IgD-negative memory B cell (primary cell): ENCODE measurements at regions not wholly inside any gene's neighbourhood (a gene's known extent, or its start where the extent isn't known, plus 50 kb on each side); places are given as distances from the start of the nearest gene placed in this dataset.

Source experiments
- H3K27ac Mint-ChIP-seq, 3 donors: one replicate each; pipeline ENCODE4 v1.8.0; 2020 to 2022; ENCODE audit warnings: mild to moderate bottlenecking in 3 of 3, mixed read lengths in 3 of 3, moderate library complexity in 1 of 3
- H3K27me3 Mint-ChIP-seq: one replicate; pipeline ENCODE4 v1.8.0; 2021; ENCODE audit warnings: mixed read lengths
- H3K36me3 Mint-ChIP-seq: one replicate; pipeline ENCODE4 v1.8.0; 2020; ENCODE audit warnings: mild to moderate bottlenecking, mixed read lengths
- H3K4me1 Mint-ChIP-seq, 3 donors: one replicate each; pipeline ENCODE4 v1.8.0; 2020 to 2022; ENCODE audit warnings: mixed read lengths in 3 of 3, mild to moderate bottlenecking in 1 of 3
- H3K4me3 Mint-ChIP-seq, 4 donors: one replicate each; pipeline ENCODE4 v1.8.0; 2020 to 2022; ENCODE audit warnings: mild to moderate bottlenecking in 4 of 4, mixed read lengths in 4 of 4, moderate library complexity in 3 of 4
- H3K9me3 Mint-ChIP-seq, 3 donors: one replicate each; pipeline ENCODE4 v1.8.0; 2020 to 2021; ENCODE audit warnings: mixed read lengths in 3 of 3, mild to moderate bottlenecking in 1 of 3

DNA sequence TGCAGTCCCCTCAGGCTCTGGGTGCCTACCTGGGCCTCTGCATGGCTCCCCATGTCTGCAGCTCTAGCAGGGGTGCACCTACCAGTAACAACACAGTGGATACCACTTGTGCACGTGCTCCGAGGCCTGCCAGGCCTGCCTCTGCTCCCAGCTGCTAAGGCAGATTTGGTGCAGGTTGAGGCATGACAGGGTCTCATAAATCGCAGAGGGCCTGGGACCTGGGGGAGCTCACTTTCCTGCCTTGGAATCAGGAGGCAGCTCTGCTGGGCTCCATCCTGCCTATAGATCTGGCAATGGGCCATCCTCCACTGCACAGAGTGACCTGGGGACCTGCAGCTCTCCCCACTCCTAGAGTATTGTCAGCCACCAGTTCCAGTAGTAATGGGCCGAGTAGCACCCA is 121.9 kb upstream of the CXCL14 start:
- H3K27me3 Mint-ChIP-seq, result no peaks in the 10 kb centered on the region
- H3K4me1 Mint-ChIP-seq, result no peaks in the 10 kb centered on the region
- no peaks in the 10 kb centered on the region for H3K36me3 Mint-ChIP-seq
- no peak overlapping the region for H3K4me3 Mint-ChIP-seq
- H3K27ac Mint-ChIP-seq, result no peak overlapping the region
- no peaks in the 10 kb centered on the region for H3K9me3 Mint-ChIP-seq

DNA sequence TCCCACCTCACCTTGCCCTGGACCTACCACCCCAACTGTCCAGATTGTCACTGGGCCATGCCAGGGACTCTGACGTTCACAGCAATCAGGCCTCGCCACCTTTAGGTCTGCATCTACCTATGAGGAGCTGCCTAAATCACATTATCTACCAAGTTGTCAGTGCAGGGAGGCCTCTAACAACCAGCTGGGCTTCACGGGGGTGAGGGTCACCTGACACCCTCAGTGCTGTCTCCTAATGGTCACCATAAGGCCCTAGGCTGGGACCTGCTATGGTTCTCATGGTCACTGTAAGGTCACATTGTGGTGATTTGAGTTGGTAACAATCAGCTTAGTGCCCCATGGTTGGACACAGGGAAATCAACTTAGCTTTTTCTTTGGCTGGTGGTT is 119.2 kb upstream of the CXCL14 start:
- Mint-ChIP-seq H3K36me3 (no peaks in the 10 kb centered on the region), H3K27me3 (no peaks in the 10 kb centered on the region), H3K9me3 (no peaks in the 10 kb centered on the region), H3K4me3 (no peak overlapping the region), H3K27ac (no peak overlapping the region), H3K4me1 (no peaks in the 10 kb centered on the region)

DNA sequence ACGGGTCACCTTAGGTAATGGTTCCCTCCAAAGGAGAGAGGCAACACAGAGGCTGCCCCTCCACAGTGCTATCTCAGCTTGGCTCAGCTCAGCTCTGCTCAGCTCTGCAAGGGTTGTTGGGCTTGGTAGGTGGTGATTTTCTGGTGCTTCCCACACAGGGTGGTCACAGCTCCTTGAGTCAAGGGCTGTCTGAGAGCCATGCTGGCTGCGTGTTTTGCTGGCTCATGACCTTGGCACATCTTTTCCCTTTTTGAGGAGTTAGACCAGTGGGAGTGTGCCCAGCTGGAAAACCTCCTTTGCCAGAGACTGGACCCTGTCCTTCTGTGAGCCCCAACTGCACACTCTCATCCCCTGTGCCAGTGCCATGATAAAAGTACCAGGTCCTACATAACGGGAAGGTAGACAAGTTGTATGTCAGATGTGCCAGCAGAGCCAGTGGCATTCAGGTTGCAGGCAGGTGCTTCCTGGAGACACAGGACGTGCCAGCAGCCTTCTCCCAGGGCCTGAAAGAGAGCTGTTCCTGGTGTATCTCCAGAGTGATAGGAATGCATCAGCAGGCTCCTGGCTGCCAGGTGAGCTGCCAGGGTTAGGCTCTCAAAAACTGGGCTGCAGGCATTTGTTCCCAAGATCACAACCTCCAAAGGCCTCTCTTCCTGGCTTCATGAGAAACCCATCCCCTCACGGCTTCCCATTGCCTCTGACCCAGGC is 118.6 kb upstream of the CXCL14 start:
- Mint-ChIP-seq H3K9me3 (no peaks in the 10 kb centered on the region), H3K4me3 (no peak overlapping the region), H3K36me3 (no peaks in the 10 kb centered on the region)

DNA sequence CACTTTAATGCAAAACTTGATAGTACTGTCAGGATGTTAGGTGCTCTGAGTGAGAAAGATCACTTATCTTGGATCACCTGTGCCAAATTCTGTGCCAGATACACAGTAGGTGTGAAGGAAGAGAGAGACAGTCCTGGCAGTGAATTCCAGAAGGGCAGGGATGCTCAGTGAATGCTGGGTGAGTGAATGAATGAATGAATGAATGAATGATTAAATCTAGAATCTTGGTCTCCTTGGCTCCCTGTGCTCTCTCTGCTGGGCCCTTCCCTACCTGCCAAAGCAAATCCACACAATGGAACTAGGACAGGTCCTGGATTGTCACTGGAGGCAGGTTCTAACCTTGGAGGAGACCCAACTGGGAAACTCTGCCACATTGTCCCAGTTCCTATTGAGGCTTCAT is 117.5 kb upstream of the CXCL14 start:
- Mint-ChIP-seq H3K4me3 (no peak overlapping the region), H3K9me3 (no peaks in the 10 kb centered on the region), H3K27me3 (no peaks in the 10 kb centered on the region), H3K4me1 (no peaks in the 10 kb centered on the region), H3K27ac (peak overlapping the region in 1 of 3 donors; percentile 53), H3K36me3 (no peaks in the 10 kb centered on the region)

More for the DNA sequence above, 118.6 kb upstream of the CXCL14 start:
- no peaks in the 10 kb centered on the region for H3K4me1 Mint-ChIP-seq
- no peak overlapping the region for H3K27ac Mint-ChIP-seq
- no peaks in the 10 kb centered on the region for H3K27me3 Mint-ChIP-seq

DNA sequence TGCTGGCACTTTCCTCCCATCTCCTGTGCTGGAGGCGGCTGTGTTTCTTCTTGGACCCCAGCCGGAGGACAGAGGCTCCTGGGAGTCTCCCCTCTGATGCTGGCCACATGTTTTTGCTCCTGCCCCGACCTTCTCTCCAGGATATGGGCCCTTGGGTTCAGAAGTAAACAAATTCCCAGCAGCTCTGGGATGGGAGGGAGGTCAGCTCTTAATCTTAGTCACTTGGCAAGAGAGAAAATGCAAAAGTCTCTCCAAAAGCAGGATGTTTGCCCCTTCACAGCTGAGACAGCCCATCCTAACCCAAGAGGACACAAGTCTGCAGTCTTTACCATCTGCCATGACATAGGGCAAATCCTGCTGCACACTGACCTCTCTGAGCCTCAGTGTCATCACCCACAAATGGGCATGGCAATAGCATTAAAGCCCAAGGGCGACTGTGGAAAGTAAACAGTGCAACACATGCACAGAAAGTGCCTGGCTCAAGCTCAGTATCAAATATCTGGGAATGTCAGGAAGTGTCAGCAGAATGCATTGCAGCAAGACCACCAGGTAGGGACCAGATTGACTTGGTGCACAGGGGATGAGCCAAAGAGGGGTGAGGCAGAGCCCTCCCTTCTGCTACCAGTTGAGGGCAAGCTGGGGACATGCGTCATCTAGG is 117.0 kb upstream of the CXCL14 start:
- Mint-ChIP-seq H3K4me1 (no peaks in the 10 kb centered on the region), H3K4me3 (no peak overlapping the region), H3K27ac (no peak overlapping the region), H3K36me3 (no peaks in the 10 kb centered on the region), H3K9me3 (no peaks in the 10 kb centered on the region), H3K27me3 (peaks cover 4% of the 10 kb centered on the region)

DNA sequence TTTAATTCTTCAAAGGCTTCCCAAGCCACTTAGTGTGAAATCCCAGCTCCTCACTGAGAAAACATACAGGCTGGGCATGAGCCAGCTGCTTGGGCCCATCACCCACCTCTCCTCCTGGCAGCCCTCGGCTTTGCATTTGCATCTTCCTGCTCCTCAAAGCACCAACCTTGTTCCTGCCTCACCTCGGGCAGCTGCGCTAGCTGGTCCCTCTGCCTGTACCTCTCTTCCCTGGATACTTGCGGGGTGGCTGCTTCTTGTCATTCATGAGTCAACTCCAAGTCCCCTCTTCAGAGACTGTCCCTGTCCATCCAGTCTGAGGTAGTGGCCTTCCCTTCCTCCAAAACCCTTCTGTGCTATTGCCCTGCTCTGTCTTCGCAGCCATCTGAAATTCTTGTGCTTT is 116.1 kb upstream of the CXCL14 start:
- Mint-ChIP-seq H3K27ac (no peak overlapping the region), H3K36me3 (no peaks in the 10 kb centered on the region), H3K27me3 (peaks cover 7% of the 10 kb centered on the region), H3K4me3 (no peak overlapping the region), H3K4me1 (no peaks in the 10 kb centered on the region), H3K9me3 (no peaks in the 10 kb centered on the region)

DNA sequence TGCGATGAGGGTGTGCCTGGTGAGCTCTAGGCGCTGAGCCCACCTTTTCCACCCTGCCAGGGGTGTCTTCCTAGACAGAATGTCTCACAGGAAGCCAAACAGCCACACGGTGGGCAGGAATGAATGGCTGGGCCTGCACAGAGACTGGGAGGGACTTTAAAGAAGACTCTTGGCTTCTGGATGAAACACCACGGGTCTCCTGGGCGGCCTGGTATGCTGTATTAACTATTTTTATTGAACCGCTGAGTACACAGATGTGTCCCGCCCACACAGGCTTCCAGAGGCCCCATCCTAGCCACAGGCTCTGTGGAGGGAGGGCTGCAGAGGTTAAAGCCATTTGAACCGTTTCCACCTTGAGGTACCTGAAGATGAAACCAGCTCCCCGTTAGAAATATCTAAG is 115.2 kb upstream of the CXCL14 start:
- H3K4me3 Mint-ChIP-seq, result no peak overlapping the region
- peaks cover 13% of the 10 kb centered on the region for H3K27me3 Mint-ChIP-seq
- no peak overlapping the region for H3K27ac Mint-ChIP-seq

DNA sequence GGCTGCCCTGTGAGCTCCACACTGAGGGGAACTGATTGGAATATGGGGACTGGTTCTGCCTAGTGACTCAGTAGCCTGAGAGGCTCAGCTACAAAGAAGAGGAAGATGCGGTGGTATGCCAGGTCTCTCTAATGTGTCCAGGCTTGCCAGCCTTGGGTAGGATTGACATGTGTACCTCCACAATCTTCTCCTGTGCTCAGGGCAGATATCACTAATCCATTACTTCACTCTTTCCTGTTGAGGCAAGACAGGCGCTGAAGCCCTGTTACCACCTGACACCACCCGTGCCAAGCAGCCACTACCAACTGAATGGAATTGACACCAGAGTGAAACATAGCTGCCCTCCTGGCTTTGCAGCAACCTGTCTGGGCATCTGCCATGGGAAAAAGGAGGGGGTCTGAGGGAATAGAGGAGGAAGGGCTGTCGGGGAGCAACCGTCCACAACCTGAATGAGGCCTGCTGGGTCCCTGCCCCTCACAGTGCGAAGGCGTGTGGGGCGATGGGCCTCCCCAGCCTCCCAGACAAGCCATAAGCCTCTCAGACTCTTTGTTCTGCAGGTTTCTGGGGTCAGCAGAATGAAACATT is 114.7 kb upstream of the CXCL14 start:
- H3K27ac Mint-ChIP-seq, result no peak overlapping the region
- no peaks in the 10 kb centered on the region for H3K4me1 Mint-ChIP-seq
- H3K9me3 Mint-ChIP-seq, result peaks cover 0 to 1% (median 0%) of the 10 kb centered on the region in 3 donors
- no peak overlapping the region for H3K4me3 Mint-ChIP-seq
- H3K27me3 Mint-ChIP-seq, result peaks cover 14% of the 10 kb centered on the region
- H3K36me3 Mint-ChIP-seq, result peaks cover 1% of the 10 kb centered on the region

More for the DNA sequence above, 115.2 kb upstream of the CXCL14 start:
- no peaks in the 10 kb centered on the region for H3K9me3 Mint-ChIP-seq
- H3K36me3 Mint-ChIP-seq, result peaks cover 1% of the 10 kb centered on the region
- H3K4me1 Mint-ChIP-seq, result no peaks in the 10 kb centered on the region

DNA sequence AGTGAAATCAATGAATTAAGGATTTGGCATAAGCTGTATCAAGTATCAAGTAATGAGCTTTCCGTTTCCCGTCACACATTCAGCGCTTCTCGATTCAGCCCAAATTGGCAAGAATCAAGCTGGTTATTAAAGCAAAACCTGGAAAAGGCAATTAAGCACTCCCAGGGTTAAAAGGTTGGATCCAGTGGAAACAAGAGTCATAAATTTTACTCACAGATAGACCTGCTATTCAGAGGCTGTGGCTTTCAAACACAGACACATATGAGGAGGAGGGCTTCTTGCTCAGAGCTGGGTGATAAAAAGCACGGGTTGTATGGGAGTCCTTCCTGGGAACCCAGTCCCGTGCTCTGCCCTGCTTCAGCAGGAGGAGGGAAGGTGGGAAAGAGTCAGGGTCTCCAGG is 112.3 kb upstream of the CXCL14 start:
- Mint-ChIP-seq H3K27me3 (peaks cover 18% of the 10 kb centered on the region), H3K36me3 (peaks cover 1% of the 10 kb centered on the region), H3K4me3 (no peak overlapping the region), H3K27ac (no peak overlapping the region), H3K9me3 (peaks cover 0 to 3% (median 0%) of the 10 kb centered on the region in 3 donors), H3K4me1 (no peaks in the 10 kb centered on the region)

DNA sequence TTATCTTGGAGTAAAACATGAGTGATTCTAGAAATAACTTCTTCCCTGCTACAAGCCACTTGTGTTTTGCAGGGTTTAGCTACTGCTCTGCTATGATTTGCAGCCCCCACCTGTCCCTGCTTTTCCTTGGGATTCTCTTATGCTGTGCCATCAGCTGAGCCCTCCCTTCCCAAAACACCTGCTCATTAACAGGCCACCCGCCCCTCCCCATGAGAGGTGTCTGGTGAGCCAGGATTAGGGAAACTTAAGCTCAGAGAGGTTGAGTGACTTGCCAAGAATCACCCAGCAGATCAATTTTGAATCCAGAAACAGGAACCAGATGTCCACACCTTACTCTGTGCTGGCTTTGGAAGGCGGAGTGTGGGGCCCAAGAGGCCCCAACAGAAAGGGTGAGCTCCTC is 111.7 kb upstream of the CXCL14 start:
- Mint-ChIP-seq H3K4me1 (no peaks in the 10 kb centered on the region), H3K9me3 (peaks cover 0 to 3% (median 0%) of the 10 kb centered on the region in 3 donors), H3K27me3 (peaks cover 18% of the 10 kb centered on the region), H3K27ac (no peak overlapping the region), H3K4me3 (no peak overlapping the region), H3K36me3 (peaks cover 1% of the 10 kb centered on the region)

DNA sequence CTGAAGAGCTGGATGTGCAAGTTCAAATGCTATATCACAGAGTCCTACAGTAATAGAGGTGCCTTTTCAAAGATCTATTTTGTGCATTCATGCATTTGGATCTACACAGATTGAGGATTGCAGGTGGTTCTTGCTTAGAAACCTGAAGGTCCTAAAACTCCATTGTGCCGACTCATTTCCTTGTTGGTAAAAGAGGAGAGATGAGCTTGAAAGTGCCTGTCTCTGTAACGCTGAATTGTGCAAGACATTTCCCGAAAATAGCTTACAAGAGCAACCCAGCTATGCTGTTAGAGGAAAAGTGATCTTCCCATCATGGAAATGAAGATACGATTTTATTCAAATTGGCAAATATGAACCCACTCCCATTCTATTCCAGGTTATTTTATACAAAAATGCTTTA is 110.7 kb upstream of the CXCL14 start:
- H3K27ac Mint-ChIP-seq, result no peak overlapping the region
- peaks cover 0 to 3% (median 0%) of the 10 kb centered on the region in 3 donors for H3K9me3 Mint-ChIP-seq
- H3K36me3 Mint-ChIP-seq, result peaks cover 1% of the 10 kb centered on the region
- peaks cover 18% of the 10 kb centered on the region for H3K27me3 Mint-ChIP-seq
- H3K4me3 Mint-ChIP-seq, result no peak overlapping the region
- no peaks in the 10 kb centered on the region for H3K4me1 Mint-ChIP-seq

DNA sequence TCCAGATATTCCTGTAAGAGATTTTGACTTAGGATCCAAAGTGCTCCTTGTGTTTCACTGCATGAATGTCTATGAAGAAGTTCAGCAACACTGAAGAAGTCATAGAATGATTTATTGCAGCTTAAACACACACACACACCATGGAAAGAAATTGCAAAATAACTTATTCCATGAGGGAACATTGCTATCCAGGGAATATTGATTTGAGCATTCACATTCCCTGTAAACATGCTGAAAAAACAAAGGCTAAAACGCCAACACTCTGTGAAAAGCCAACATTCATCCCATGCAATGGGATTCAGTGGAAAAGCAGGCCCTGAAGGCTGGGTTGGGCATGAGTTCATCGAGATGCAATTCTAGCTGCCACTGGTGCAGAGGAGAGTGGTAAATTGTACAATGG is 109.6 kb upstream of the CXCL14 start:
- Mint-ChIP-seq H3K36me3 (peaks cover 1% of the 10 kb centered on the region), H3K9me3 (peaks cover 0 to 3% (median 0%) of the 10 kb centered on the region in 3 donors), H3K4me1 (no peaks in the 10 kb centered on the region), H3K27me3 (peaks cover 18% of the 10 kb centered on the region), H3K27ac (no peak overlapping the region), H3K4me3 (no peak overlapping the region)

DNA sequence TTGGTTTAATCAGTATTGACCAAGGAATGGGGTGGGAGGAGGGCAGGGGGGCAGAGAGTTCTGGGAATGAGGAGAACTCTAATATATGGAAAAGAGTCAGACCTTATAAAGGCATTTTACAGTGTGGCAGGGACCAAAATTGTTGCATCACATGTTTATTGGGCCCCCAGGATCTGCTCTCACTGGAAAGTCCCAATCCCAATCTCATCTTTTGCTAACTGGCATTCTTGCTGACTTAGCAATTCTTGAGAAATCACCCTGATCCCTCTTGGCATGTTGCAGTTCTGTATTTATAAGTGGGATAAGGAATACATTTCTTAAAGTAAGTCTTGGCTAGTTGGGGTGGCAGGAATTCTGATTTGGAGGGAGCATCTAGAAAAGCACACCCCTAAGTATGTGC is 104.4 kb upstream of the CXCL14 start:
- Mint-ChIP-seq H3K4me1 (no peaks in the 10 kb centered on the region), H3K27ac (no peak overlapping the region), H3K4me3 (no peak overlapping the region), H3K36me3 (no peaks in the 10 kb centered on the region), H3K9me3 (peaks cover 3 to 18% (median 9%) of the 10 kb centered on the region in 3 donors), H3K27me3 (peaks cover 4% of the 10 kb centered on the region)

DNA sequence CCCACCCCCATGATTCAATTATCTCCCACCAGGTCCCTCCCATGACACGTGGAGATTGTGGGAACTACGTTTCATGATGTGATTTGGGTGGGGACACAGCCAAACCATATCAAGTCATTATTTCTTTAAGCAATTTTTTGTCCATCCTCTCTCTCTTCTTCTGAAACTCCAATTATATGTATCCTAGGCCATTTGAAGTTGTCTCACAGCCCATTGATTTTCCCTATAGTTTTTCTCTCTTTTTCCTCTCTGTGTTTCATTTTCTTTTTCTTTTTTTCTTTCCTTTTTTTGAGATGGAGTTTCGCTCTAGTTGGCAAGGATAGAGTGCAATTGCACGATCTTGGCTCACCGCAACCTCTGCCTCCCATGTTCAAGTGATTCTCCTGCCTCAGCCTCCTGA is 101.9 kb upstream of the CXCL14 start:
- peaks cover 10 to 39% (median 15%) of the 10 kb centered on the region in 3 donors for H3K9me3 Mint-ChIP-seq
- no peak overlapping the region for H3K4me3 Mint-ChIP-seq
- H3K4me1 Mint-ChIP-seq, result no peaks in the 10 kb centered on the region

DNA sequence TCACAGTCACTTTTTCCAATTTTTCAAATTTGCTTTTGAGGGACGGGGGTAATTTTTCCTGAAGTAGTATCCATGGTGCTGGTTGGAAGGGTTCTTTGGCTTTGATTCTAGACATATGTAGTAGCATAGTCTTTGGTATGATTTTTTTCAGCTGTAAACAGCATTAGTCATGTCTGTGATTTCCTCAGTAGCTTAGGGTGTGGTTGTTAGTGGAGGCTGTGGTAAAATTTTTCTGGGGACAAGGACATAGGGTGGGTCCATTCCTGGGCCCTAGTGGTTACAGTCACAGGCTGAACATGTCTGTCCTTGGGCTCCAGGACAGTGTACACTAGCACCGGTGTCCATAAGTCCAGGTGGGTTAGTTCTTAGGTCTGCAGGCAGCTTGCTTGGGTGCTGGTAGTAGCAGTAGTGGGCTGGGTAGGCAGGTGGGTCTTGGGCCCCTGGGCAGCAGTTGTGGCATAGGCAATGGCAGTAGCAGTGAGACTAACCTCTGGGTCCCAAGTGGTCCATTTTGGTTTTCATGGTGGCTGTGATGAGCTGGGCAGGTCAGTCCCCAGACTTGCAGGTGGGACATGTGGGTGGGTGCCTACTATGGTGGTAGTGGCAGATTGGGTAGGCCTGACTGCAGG is 100.0 kb upstream of the CXCL14 start:
- Mint-ChIP-seq H3K36me3 (no peaks in the 10 kb centered on the region), H3K27me3 (peaks cover 5% of the 10 kb centered on the region), H3K9me3 (peaks cover 12 to 47% (median 18%) of the 10 kb centered on the region in 3 donors), H3K4me1 (no peaks in the 10 kb centered on the region), H3K4me3 (no peak overlapping the region), H3K27ac (no peak overlapping the region)

More for the DNA sequence above, 101.9 kb upstream of the CXCL14 start:
- no peaks in the 10 kb centered on the region for H3K36me3 Mint-ChIP-seq
- peaks cover 5% of the 10 kb centered on the region for H3K27me3 Mint-ChIP-seq
- no peak overlapping the region for H3K27ac Mint-ChIP-seq
